ENCODE measurements at regions not wholly inside any gene's neighbourhood (a gene's known extent, or its start where the extent isn't known, plus 50 kb on each side); places are given as distances from the start of the nearest gene placed in this dataset.

GRCh38 chr1:201705389-201705788 lies 123.6 kb upstream of the IPO9 start:
- H3K4me1 ChIP-seq = peaks cover 11% of the 10 kb centered on the region
- intact Hi-C loops (cut with DNase I) = loop anchor here (2.0 kb wide), 1 partner anchor 145 kb away; no protein-coding TSS in a partner anchor
- TF ChIP-seq CTCF (IDR thresholded peaks at IDR 0.05) = no peak
- H3K27me3 ChIP-seq = no peaks in the 10 kb centered on the region
- no peak for ATAC-seq
- DNase-seq = no peak
- no peaks in the 10 kb centered on the region for H3K36me3 ChIP-seq
- no peak overlapping the region for H3K4me3 ChIP-seq
- H3K27ac ChIP-seq = no peak overlapping the region
- H3K9me3 ChIP-seq = no peaks in the 10 kb centered on the region

DNA sequence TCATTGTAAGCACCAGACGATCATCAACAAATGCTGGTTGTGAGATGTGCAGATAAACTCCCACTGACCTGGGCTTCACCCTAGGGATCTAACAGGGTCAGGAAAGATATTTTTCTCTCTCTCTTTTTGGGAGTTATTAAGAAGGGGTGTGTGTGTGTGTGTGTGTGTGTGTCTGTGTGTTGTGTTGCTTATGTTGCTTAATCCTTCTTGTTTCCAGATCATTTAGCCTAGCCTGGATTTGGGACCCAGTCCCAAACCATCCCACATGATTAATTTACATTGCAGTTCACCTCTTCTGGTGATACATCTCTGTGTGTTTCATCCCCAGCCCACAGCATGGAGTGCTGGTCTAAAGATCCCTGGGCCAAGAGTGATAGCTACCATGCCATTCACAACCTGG lies 122.8 kb upstream of the IPO9 start:
- intact Hi-C loops (cut with DNase I) = no loop called here
- no peaks in the 10 kb centered on the region for H3K27me3 ChIP-seq
- H3K36me3 ChIP-seq = no peaks in the 10 kb centered on the region
- no peaks in the 10 kb centered on the region for H3K9me3 ChIP-seq
- TF ChIP-seq CTCF (IDR thresholded peaks at IDR 0.05) = no peak
- ATAC-seq = no peak
- H3K4me1 ChIP-seq = peaks cover 14% of the 10 kb centered on the region
- no peak overlapping the region for H3K27ac ChIP-seq
- DNase-seq = no peak
- H3K4me3 ChIP-seq = no peak overlapping the region

DNA sequence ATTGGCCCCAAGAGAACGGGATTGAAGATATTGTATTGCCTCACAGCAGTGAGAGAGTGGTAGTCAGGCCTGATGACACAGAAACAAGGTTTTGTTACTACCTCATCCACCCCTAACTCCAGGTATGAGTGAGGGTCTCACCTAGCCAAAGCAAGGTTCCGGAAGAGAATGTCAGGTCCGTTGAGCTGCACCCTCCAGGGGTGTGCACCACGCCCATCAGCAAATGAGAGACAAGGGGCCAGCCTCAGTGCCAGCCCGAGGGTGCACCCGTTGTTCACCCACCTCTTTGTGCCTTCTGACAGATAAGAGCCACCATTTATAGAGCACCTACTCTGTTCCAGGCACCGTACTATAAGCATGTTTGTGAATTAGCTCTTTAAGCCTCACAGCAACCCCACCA lies 121.9 kb upstream of the IPO9 start:
- Histone ChIP-seq H3K4me3 (no peak overlapping the region), H3K4me1 (peaks cover 23% of the 10 kb centered on the region), H3K27me3 (no peaks in the 10 kb centered on the region), H3K9me3 (no peaks in the 10 kb centered on the region), H3K27ac (no peak overlapping the region), H3K36me3 (no peaks in the 10 kb centered on the region)
- no peak for TF ChIP-seq CTCF (IDR thresholded peaks at IDR 0.05)
- intact Hi-C loops (cut with DNase I) = no loop called here
- ATAC-seq (no peak), DNase-seq (no peak)

GRCh38 chr1:201707656-201708055 lies 121.3 kb upstream of the IPO9 start:
- no peaks in the 10 kb centered on the region for H3K27me3 ChIP-seq
- no peak for TF ChIP-seq CTCF (IDR thresholded peaks at IDR 0.05)
- H3K4me1 ChIP-seq = peaks cover 29% of the 10 kb centered on the region
- intact Hi-C loops (cut with DNase I) = no loop called here
- H3K27ac ChIP-seq = no peak overlapping the region
- DNase-seq = no peak
- H3K36me3 ChIP-seq = no peaks in the 10 kb centered on the region
- H3K4me3 ChIP-seq = no peak overlapping the region
- H3K9me3 ChIP-seq = no peaks in the 10 kb centered on the region
- ATAC-seq = no peak

GRCh38 chr1:201708085-201708512 lies 120.9 kb upstream of the IPO9 start:
- intact Hi-C loops (cut with DNase I) = no loop called here
- no peak overlapping the region for H3K4me3 ChIP-seq
- peaks cover 33% of the 10 kb centered on the region for H3K4me1 ChIP-seq
- ATAC-seq (peak; percentile 5), DNase-seq (no peak)
- no peaks in the 10 kb centered on the region for H3K36me3 ChIP-seq
- no peak for TF ChIP-seq CTCF (IDR thresholded peaks at IDR 0.05)
- no peaks in the 10 kb centered on the region for H3K9me3 ChIP-seq
- no peak overlapping the region for H3K27ac ChIP-seq
- no peaks in the 10 kb centered on the region for H3K27me3 ChIP-seq

- no peak for DNase-seq
- intact Hi-C loops (cut with DNase I) = no loop called here
- no peaks in the 10 kb centered on the region for H3K27me3 ChIP-seq
- TF ChIP-seq CTCF (IDR thresholded peaks at IDR 0.05) = no peak
- no peaks in the 10 kb centered on the region for H3K9me3 ChIP-seq
- H3K36me3 ChIP-seq = no peaks in the 10 kb centered on the region
- no peak for ATAC-seq
- no peak overlapping the region for H3K4me3 ChIP-seq
- peaks cover 37% of the 10 kb centered on the region for H3K4me1 ChIP-seq
- no peak overlapping the region for H3K27ac ChIP-seq
Measured at GRCh38 chr1:201708691-201709090, 120.3 kb upstream of the IPO9 start.

All from upper lobe of right lung (tissue), 1 donor.